GM21825 (cell line): ENCODE measurements at regions not wholly inside any gene's neighbourhood (a gene's known extent, or its start where the extent isn't known, plus 50 kb on each side); places are given as distances from the start of the nearest gene placed in this dataset.
"Not testable (repeated sequence)": the region's sequence is repeated elsewhere in the genome, so short reads cannot be mapped to it uniquely, and the experiment has no call there.

Experiments
- ATAC-seq: cut with Tn5 transposase; IDR thresholded peaks from one replicate; pipeline ENCODE4 v1.9.1; 2021; ENCODE audit warnings: mild to moderate bottlenecking, moderate library complexity; ENCODE audit not compliant: unreplicated experiment

DNA sequence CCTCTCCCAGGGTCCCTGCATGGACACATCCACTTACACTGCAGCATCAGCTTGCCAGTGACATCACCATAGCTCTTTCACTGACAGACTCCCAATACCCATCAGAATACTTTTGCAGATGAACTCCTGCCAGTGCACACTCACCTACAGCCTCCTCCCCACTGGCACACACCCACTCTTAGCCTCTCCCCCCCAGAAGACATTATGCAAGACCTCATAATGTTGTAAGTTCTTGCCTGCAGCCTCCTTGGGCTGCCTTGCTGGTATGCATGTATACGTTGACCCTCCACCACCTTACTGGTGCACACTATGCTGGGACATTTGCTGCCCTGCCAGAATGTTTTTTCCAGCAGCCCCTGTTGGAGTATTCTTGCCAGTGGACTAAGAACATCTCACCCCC lies 324.2 kb downstream of the AEBP2 start:
- no peak for ATAC-seq

DNA sequence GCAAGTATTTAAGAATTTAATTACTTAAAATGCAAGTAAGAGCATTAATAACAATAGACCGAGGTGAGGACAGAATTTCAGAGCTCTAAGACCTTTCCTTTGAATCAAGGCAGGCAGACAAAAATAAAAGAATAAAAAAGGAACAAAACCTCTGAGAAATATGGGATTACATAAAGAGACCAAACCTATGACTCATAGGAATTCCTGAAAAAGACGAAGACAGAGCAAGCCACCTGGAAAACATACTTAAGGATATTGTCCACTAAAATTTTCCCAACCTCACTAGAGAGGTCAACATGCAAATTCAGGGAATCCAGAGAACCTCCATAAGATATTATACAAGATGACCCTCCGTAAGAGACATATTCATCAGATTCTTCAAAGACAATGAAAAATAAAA lies 325.1 kb downstream of the AEBP2 start:
- no peak for ATAC-seq

DNA sequence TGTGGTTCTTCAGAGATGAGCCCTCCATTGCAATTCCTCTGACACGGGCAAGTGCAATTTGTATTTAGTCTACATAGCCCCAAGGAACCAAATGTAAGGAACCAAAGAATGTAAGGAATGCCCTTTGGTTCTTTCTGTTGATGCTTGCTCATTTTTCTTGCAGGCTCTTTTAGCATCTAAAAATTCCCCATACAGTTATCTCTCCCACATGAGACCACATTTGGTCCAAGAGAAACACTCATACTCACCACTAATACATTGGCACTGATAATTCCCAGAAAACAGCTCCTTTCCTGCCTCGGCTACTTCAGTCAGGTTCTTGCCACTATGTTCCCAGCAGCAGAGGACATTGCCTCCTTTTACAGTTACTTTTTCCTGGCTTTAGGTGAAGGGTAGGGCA lies 332.6 kb downstream of the AEBP2 start:
- ATAC-seq: no peak

DNA sequence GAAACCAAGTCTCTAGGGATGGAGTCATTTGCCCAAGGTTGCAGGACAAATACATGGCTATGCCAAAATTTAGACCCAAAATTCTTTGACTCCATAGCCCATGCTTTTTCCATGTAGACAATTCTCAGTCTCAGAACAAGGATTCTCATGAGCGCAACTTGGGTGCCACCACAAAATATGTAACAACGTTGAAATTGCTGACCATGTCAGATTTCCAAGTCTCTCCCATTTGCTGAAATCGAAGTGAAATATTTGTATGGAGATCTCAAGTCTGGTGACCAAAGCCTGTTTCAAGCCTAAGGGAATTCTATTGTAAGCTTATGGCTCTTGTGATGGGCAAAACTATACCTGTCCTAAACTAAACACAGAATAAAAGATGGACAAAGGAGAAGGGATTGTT lies 333.5 kb downstream of the AEBP2 start:
- no peak for ATAC-seq

DNA sequence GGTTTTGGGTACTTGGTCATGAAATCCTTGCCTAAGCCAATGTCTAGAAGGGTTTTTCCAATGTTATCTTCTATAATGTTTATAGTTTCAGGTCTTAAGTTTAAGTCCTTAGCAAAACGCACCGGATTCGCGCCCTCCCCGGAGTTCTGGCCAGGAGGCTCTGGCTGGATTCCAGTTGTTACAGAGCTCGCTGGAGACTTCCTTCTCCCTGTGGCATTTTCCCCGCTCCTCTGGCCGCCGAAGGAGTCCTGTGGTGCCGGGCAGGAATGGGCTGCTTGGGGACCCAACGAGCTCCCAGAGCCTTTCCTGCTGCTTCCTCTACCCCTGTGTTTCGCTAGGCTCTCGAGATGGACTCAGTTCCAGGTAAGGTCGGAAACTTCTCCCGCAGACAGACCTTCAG lies 335.9 kb downstream of the AEBP2 start:
- no peak for ATAC-seq

DNA sequence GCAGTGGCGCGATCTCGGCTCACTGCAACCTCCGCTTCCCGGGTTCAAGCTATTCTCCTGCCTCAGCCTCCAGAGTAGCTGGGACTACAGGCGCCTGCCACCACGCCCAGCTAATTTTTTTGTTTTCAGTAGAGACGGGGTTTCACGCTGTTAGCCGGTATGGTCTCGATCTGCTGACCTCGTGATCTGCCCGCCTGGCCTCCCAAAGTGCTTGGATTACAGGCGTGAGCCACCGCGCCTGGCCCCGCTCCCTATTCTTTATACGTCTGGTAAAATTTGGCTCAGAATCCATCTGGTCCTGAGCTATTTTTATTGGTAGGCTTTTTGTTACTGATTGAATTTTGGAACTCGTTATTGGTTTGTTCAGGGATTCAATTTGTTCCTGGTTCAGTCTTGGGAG lies 336.7 kb downstream of the AEBP2 start:
- ATAC-seq: not testable (repeated sequence)

DNA sequence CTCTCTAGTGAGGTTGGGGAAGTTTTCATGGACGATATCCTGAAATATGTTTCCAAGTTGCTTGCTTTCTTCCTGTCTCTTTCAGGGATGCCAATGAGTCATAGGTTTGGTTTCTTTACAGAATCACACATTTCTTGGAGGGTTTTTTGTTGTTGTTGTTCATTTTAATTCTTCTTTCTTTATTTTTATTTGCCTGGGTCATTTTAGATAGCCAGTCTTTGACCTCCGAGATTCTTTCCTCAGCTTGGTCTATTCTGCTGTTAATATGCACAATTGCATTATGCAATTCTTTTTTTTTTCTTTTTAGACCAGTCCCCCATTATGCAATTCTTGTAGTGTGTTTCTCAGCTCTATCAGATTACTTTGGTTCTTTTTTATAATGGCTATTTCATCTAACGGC lies 338.9 kb downstream of the AEBP2 start:
- no peak for ATAC-seq

DNA sequence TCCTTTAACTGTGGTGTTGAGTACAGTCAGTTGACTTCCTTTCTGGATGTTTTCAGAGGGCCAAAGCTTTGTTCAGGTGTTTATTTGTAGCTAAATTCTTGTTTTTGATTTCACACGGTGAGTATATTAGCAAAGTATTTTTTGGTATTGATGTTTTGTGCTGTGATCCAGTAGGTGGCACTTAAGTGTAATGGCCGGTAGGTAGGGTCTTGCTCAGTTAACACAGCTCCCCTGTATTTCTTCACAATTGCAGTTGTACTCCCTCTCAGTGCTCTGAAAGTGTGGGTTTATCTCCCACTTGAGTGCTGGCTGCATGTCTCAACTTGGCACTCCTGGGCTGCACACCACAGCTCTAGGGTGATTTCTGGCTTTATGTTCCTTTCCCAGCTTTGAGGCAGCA lies 339.5 kb downstream of the AEBP2 start:
- ATAC-seq: no peak

DNA sequence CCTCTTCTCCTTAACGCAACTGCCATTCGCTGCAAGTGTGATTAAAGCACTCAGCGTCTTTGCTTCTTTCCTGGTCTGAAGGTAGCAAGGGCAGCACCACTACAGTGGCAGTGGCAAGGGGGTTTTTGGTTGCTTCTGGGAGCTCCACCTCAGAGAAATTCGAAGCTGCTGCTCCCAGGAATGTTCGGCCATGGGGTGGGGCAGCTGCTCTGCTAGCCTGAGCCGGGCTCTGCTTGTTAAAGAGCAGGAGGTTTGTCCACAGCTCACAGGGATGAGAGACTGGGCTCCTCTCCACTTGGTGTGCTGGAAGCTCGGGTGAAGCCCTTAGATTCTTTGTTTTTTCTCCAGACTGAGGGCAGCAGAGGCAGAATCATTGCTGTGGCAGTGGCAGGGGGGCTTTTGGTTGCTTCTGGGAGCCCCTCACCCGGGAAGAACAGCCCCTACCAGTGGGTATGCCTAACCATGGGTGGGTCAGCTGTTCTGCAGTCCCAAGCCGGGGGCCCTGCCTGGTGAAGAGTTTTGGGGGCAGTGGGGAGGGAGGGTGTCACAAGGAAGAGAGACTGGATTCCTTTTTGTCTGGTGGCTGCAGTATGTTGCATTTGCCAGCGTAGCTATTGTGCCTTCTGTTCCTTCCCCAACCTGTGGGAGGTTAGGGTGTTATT lies 340.2 kb downstream of the AEBP2 start:
- ATAC-seq: no peak

DNA sequence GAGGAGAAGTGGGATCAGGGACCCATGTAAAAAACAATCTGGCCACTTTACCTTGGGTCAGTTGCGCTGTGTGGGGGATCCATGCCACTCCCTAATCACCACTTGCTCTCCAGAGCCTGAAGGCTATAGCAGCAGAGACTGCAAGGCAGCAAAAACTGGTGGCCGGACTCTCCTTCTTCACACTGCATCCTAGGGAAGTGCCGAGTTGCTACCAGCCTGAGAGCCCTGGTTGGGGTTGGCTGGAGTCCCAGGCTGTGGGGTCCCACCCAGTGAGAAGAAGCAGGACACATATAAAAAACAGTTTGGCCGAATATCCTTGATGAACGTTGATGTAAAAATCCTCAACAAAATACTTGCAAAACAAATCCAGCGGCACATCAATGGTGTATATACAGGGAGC lies 341.2 kb downstream of the AEBP2 start:
- no peak for ATAC-seq

DNA sequence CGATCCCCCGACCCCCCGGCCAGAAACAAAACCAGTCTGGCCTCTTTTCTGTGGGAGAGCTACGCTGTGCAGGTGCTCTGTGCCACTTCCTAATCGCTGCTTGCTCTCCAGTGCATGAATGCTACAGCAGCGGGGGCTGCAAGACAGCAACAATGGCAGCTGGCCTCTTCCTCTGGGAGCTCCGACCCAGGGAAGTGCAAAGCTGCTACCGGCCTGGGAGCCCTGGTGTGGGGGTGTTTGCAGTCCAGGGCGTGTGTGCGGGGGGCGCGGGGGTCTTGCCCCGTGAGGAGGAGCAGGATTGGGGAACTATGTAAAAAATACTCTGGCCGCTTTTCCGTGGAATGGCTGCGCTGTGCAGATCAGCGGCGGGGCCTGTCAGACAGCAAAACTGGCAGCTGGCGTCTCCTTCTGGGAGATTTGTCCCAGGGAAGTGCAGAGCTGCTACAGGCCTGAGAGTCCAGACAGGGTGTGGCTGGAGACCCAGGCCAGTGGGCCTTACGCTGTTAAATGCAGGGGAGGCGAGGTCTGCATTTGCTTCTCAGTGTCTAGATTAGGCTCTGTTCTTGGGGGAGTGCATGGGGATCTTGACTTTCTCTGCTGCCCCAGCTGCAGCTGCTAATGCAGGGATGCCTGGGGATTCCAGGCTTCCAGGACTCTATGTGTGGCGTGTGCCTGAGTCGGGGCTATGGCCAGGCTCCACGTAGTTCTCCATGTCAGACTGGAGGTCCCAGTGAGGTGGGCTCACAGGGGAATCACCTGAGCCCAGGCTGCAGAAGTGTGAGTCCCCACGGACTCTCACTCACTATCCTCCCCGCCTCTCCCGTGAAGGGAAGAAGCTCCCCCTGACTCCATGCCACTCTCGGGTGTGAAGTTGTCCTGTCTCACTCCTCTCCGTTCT lies 344.5 kb downstream of the AEBP2 start:
- ATAC-seq: no peak

DNA sequence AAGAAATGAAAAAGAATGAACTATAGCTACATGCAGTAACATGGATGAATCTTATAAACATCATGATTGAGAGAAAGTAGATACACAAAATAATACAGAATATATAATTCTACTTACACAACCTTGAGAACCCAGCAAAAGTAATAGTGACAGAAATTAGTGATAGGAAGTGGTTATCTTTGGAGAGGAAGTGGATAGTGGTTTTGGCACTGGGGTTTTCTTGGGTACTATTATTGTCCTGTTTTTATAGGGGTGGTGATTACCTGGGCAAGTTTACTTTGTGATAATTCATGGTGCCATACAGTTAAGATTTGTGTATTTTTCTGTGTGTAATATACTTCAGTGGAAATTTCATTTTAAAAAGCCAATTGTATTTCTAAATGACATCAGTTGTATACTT lies 352.7 kb downstream of the AEBP2 start:
- no peak for ATAC-seq

DNA sequence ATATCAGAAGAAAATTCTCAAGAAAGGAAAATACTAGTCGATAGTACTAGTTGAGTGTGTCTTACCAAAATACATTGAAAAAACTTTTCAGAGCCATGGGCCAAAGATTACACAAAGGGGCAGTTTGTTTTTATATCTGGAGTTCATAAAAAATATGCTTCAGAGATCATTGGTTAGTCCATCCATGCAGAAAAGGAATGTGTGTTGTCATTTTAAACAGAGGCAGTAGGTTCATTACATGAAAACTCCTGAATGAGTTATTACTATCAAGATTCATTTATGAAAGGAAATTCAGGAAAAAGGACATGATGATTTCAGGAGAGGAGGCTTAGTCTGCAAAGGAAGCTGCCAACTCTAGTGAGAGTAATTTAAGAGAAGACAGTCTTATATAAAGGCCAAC lies 354.8 kb downstream of the AEBP2 start:
- no peak for ATAC-seq

DNA sequence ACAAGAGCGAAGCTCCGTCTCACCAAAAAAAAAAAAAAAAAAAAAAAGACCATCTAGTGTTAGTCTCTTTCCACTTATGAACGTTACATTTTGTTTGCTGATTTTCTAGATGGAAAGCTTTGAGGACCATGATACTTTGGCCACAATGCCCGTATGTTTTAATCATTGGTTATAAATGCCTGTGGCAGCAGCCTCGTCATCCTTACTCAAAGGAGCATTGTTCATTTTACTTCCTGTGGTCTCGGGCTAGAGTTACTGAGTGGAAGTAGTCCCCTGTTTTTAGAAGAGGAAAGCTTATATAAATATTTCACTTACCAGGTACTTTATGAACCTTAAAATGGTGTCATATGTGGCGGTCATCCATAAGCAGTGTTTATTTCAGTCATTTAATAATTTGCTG lies 359.9 kb downstream of the AEBP2 start:
- no peak for ATAC-seq

DNA sequence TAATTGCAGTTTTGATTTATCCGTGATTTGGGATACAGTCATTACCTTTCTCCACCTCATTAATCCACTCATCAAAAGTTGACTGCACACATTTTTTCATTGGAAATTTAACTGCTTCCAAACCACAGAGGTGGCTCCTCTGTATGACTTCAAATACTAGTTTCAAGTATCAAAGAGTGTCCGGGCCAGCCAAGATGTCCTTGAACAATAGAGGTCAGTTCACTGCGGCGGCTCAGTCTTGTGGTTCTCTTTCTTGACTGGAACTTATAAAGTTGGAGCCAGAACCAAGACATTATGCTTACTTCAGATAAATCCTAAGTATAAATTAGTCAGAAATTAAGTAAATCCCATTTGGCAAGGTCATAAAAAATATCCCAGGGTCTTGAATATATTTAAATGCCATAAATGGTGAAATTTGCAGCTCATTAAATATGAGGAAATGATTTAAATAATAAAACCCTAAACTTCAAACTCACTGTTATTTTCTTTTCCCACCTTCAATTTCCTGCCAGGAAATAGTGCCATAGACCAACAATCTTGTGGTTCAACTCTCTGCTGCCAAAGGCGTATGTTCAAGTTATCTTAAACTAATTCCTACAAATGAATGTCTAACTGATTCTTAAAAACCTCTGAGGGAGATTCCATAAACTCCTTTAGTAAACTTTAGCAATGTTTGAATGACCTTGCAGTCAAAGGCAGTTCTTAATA lies 360.8 kb downstream of the AEBP2 start:
- ATAC-seq: no peak

DNA sequence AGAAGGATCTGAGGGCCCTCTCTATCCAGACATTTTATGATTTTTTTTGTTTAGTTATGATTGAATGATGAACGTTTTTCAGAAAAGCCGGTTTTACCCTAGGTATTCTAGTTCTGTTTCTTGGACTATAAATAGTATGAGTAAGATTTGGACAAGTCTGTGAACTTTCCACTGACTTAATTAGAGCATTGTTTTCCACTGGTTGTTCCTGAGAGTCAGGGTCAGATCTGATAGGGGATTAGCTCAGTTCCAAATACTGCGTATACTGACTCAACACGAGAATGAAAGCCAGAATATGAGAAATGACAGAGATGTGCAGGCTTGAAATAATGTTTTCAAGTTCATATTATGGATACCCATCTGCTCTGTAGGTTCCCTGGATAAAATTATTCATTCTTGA lies 361.6 kb downstream of the AEBP2 start:
- ATAC-seq: no peak

DNA sequence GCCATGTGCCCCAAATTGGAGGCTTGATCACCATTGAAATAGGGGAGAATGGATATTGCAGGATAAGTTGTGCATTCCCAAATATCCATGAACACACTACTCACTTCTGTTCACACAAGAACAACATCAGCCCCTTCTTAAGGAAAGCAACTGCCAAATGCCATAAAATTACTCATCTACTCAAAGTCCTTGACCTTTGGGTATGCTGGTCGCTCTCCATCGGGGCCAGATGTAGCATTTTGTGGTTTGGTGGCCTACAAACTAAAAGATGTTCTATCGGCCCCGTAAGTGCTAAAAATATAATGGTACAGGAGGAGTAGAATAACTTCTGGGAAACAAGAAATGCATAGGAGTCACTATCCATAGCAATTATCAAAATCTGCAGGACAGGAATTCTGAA lies 362.6 kb downstream of the AEBP2 start:
- no peak for ATAC-seq

DNA sequence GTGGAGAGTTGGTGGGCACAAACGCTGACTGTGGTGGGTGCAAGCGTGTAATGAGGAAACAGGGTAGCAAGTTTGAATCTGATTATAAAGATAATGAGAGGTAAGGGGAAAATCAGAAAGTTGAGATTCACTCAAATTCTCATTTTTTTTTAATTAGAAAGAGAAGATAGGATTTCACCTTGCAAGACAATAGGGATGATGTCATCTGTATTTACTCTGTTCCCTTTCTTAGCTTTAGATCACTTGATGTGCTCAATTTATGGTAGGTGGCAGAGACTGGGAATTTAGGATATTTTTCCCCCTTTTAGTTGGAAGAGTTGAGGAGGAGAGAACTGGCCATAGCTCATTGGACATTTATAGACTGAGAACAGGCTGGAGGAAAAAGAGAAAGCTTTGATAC lies 363.6 kb downstream of the AEBP2 start:
- no peak for ATAC-seq

DNA sequence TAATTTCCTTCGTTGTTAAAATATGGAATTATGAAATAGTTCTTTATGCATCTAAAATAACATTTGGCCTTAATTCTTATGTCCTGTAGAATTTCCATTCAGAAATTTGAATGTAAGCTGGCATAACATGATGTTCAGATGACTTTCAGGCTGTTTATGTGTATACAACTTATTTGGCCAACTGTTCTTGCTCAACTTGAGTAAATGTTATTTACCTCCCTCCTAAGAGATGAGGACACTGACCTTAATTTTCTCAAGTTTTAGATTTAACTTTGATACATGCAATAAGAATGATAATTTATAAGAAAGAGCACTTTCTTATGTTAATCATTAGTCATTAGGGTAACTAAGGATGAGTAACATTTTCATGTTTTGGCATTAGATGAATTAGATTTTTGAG lies 365.4 kb downstream of the AEBP2 start:
- ATAC-seq: no peak

DNA sequence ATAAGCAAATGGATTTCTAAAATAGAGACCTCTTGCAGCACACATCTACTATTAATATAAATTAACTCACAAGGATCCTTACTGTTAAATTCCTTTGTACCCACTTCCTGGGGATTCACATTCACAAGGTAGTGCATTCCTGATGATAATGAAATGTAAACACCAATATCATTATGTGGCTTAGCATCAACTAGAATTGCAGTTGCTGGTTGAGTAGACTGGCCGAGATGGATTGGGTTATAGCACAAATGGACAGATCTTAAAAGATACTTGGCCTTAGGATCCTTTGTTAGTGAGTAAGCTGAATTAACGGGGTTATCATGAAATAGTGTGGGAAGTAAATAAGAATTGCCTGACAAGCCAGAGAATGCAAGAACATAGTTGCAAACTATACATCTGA lies 369.1 kb downstream of the AEBP2 start:
- no peak for ATAC-seq

DNA sequence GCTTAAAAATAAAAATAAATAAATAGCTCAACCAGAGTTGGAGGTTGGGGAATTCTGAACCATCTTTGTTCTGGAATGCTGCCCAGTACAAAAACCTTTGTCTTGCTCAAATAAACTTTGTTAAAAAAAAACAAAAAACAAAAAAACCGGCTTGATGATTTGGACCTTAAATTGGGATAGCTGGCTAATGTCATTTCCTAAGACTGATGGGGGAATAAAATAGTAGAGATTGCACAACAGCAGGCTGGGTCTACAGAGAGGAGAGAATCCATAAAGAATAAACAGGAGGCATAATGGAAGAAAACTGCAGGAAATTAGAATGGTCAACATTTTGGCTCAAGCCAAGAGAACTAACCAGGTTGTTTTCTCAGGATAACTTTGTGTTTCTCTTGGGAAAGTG lies 370.9 kb downstream of the AEBP2 start:
- ATAC-seq: no peak

DNA sequence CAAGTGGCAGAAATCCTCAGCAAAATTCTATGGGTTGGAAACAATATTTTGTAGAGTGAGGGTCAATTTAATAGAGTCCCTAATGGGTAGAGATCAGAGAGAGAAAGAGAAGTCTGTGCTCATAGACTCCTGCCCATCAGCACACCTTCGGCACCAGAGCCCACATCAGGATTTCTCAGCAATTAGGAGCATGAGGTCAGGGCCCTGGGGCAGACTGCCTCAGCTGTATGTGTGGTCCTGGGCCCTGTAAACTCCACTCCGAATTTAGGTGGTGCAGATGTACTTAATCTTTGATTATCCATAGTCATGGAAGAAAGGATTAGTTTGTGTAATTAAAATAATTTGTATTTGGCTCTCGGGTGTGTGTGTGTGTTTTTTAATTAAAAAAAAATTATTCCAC lies 372.6 kb downstream of the AEBP2 start:
- no peak for ATAC-seq
